GM18873 (cell line): ENCODE measurements at regions not wholly inside any gene's neighbourhood (a gene's known extent, or its start where the extent isn't known, plus 50 kb on each side); places are given as distances from the start of the nearest gene placed in this dataset.
"Not testable (repeated sequence)": the region's sequence is repeated elsewhere in the genome, so short reads cannot be mapped to it uniquely, and the experiment has no call there.

Source experiments
- ATAC-seq: cut with Tn5 transposase; IDR thresholded peaks from one replicate; pipeline ENCODE4 v1.9.1; 2021; ENCODE audit warnings: mild to moderate bottlenecking, moderate library complexity, moderate number of reproducible peaks; ENCODE audit not compliant: unreplicated experiment, low FRiP score

DNA sequence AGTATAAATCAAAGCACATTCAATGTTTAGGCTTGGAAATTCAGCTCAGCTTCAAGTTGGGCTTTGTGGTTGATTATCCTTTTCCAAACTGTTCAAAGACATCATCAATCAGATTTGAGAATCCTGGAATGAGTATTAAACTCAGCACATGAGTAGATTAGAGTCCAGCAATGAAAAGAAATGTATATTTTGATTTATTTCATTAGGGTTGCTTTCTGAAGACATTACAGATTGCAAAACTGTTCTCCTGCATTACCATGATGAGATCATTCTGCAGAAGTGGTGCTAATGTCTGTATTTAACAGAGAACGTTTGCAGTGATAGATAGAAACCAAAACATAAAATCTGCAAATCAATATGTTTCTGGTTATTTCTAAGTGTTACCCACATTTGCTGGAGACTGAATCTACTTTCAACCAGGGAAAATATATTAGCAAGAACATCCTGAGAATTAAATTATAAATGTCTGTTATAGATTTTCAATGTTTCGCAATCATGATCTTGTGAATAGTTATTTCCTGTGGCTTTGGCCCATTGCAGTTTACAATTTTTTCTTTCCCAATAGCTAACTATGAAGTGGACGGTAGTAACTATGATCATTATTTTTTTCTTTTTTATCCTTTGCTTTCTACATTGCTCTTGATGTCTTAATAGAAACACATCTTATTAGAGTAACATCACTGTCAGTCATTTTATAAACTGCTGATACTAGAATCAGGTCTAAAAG is 1125.7 kb upstream of the GOT2 start:
- ATAC-seq, result no peak

DNA sequence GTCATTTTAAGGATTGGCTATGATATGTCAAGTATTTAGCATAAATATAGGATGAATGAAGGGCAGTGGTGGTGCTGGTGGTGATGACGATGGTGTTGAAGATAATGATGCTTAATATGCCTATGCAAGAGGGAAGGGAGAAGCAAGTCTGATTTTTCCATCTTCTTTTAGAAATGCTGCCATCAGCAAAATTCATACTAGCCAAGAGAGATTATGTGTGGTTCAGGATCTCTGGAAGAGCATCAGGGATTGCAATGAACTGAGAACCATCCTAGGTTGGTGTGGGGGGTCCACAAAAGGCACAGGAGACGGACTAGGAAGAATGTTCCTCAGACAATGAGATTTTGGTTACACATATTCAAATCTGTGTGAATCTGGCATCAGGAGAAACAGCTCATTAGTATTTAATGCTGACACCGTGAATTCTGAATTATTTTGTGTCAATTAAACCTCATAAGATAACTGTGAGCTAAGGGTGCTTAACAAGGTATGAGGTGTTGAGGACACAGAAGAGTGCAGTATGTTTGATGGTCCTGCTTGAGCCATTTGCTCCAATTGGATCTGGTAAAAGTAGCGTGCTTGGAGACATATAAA is 1120.8 kb upstream of the GOT2 start:
- no peak for ATAC-seq

DNA sequence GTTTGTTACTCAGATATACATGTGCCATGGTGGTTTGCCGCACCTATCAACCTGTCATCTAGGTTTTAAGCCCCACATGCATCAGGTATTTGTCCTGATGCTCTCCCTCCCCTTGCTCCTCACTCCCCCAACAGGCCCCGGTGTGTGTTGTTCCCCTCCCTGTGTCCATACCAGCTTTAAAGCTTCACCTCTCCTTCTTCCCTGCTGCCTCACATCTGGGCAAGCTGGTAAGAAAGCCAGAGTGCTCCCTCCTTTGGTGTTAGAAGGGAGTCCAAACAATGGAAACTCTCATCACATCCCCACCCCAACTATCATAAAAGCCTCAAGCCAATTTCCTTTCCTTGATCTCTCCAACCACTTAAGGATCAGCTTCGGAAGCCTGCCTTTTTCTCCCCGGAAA is 1115.6 kb upstream of the GOT2 start:
- ATAC-seq, result no peak

DNA sequence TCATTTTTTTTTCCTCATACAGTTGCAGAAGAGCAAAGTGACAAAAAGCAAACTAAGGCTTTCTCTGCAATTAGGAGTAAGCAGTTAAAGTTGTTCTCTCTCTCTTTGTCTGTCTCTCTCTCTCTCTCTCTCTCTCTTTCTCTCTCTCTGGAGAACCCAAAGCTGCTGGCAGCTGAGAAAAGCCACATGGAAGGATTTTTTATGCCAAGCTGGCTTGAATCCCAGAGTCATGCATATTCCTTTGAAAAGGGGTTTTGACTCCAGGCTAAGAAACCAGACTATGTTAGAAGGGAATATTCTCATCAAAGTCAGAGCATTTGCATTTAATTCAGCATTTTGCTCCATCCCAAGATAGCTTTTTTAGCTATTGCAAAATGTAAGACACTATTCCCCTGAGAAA is 1114.2 kb upstream of the GOT2 start:
- no peak for ATAC-seq

DNA sequence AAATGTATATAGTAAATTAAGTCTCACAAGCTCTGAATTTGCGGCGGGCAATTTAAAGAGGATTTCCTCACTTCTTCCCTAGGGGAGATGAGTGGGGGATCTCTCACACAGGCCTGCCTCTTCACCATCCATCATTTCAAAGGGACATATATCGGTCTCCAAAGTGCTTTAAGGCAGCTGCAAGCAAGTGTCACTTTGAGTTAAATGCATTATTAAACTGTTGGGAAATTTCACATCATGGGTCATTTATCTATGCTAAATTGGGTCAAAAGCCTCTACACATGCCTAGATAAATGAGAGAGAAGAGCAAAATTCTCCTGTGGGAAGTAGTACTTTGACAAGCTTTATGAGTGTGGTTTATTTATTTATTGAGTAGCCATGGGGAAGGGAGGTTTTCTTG is 1106.1 kb upstream of the GOT2 start:
- no peak for ATAC-seq

DNA sequence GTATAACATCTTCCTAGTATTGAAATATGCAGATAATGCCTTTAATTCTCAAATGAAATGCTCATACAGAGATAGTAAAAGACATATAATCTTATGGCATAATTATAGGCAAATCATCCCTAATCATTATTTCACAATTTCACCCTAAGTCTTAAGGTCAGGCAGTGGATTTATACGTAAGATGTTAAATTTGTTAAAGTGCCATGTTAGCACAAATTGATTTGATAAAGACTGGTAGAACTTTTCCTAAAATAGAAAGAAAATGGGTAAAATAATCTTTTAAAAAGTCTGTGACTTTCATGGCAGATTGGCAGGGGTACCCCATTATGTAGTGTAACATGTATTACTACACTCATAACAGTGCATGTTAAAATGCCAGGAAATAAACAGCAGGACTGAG is 1092.7 kb upstream of the GOT2 start:
- ATAC-seq, result no peak

DNA sequence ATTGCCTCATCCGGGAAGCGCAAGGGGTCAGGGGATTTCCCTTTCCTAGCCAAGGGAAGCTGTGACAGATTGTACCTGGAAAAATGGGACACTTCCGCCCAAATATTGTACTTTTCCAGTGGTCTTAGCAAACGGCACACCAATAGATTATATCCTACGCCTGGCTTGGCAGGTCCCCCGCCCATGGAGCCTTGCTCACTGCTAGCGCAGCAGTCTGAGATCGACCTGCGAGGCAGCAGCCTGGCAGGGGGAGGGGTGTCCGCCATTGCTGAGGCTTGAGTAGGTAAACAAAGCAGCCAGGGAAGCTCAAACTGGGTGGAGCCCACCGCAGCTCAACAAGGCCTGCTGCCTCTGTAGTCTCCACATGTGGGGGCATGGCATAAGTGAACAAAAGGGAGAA is 1075.4 kb upstream of the GOT2 start:
- ATAC-seq, result not testable (repeated sequence)

DNA sequence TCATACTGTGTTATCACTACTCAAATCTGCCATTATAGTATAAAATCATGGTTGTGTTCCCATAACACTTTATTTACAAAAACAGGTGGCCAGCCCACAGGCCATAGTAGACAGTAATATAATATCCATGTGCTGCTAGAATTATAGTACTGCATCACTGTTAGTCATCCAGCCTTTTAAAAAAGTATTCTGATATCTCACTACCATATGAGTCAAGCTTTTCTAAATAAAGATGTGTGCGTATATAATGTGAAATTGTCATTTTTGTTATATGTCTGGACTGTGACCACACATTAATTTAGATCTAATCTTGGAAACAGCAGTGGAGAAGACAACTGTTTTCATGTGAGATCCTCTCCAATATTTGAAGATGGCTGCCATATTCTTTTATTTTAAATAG is 1049.1 kb upstream of the GOT2 start:
- no peak for ATAC-seq

DNA sequence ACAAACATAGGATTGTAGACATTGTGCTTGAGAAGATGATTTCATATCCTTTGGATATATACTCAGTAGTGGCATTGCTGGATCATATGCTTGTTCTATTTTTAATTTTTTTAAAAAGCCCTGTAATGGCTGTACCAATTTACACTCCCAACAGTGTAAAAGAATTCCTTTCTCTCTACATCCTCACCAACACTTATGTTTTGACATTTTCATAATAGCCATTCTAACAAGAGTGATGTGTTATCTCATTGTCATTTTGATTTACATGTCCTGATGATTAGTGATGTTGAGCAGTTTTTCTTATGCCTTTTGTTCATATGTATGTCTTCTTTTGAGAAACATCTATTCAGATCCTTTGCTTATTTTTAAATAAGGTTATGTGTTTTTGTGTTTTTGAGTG is 1039.2 kb upstream of the GOT2 start:
- ATAC-seq, result no peak

DNA sequence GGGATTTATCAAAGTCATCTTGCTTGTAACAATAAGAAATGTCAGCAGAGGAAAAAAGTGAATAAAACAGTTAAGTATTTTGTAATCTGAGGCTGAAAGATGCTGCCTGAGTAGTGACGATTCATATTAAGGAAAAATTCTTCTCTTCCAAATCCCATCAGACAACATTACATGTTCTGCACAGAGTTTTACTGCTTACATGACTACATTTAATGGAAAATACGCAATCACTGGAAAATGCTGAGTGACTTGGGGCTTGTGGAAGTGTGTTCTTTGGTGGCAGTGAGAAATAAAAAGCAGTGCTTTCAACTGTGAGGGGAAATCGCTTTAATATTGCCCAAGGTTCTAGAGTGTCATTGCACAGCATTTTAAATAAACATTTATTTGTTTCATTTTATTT is 1025.2 kb upstream of the GOT2 start:
- ATAC-seq, result no peak

DNA sequence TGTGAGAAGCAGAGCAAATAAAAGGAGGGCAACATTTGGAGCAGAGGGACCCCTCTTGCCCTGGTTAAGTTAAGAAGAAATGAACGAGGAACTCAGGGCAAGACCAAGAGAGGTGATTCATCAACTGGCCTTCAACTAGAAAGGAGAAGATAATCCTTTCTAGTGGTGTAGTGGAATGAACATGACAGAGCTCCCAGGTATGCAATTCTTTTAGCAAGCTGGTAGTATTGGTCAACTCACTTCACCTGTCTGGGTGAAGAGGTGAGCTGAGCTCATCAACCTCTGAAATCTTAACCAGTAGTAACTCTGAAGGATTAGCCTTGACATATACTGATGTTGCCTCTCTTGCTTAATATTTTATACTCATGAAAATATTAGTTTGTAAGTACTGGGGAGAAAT is 1024.7 kb upstream of the GOT2 start:
- no peak for ATAC-seq

DNA sequence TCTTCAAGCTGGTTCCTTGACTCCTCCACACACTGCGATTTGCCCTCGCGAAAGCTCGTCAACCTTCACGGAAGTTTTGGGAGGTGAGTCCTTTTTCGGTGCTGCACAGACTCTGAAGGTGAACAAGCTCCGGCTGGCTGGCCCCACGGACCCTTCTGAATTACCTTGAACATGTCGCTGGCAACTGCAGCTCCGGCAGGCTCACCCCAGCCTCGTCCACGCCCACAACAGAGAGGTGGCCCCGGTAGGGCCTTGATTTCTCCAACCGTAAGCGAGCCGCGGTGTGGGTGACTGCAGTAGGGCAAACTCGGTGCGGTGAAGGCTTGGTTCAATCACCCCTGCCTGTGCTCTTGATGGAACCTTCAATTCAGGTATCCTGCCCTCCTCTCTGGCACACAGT is 1020.7 kb upstream of the GOT2 start:
- ATAC-seq, result no peak

DNA sequence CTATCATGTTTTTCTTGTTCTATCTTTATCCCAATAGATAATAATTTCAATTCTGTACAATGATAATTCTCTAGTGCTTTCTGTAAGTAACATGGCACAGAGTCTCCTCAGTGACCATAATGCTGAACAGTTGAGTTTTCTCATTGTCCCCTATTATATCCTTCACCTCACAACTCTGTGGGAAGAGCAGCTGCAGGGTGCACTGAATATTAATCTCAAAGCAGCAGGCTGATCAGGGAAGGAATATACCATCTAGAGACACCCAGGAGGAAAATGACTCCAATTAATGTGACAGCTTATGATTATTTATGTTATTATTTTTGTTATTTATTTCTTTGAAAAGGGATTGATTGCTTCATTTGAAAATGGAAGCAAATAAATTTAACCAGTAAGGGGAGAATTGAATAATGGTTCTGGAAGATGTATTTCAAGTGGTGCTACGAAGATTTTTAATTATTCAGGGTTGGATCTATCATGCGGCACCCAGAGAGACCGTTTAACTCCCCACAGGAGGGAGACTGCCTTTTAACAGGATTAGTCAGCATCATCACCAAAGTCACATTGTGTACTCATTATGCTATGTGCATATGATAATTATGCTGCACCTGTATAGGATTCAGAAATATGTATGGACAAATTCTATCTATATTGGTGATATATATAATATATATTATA is 1015.7 kb upstream of the GOT2 start:
- ATAC-seq, result no peak

DNA sequence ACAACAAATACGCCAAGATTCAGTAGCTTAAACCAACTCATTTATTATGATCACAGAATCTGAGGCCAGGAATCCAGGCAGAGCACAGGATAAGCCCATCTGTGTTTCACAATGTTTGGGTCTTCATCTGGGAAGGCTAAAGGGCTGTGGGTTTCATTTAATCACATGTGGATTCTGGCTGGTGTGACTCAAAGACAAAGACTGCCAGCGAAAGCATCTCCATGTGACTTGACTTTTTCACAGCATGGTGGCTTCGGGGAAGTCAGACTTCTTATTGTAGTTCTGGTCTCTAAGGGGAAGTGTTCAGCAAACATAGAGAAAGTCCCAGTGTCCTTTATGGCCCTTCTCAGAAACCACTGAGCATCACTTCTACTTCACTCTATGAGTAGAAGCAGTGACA is 1014.4 kb upstream of the GOT2 start:
- no peak for ATAC-seq

DNA sequence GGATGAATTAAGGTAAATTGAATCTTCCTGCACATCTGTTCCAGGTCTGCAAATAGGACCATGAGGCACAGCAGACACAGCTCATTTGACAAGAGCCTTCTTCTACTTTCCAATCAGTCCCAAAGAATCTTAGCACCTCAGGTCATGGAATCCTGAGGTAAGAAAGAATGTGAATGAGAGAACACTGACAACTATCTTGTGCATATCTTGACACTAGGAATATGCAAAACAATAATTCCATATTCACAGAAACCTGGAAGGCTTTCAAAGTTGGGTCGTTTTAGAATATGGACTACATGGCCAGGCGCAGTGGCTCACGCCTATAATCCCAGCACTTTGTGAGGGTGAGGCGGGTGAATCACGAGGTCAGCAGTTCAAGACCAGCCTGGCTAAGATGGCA is 1009.4 kb upstream of the GOT2 start:
- ATAC-seq, result no peak

DNA sequence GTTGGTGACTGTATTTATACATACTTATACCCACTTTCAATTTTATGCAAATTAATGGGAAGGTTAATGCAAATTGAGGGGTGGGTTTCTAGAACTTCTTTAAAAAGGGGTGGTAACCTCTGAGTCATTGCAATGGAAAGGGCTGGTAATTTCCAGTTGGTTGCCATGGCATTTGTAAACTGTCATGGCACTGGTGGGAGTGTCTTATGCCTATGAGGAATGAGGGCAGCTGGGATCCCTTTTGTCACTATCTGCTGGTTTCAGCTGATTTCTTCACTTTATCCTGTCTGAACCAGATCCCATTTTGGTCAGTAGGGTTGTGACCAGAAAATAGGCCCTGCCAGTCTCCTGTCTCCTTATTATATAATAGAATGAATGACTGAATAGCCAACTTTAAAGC is 1006.7 kb upstream of the GOT2 start:
- ATAC-seq, result no peak

DNA sequence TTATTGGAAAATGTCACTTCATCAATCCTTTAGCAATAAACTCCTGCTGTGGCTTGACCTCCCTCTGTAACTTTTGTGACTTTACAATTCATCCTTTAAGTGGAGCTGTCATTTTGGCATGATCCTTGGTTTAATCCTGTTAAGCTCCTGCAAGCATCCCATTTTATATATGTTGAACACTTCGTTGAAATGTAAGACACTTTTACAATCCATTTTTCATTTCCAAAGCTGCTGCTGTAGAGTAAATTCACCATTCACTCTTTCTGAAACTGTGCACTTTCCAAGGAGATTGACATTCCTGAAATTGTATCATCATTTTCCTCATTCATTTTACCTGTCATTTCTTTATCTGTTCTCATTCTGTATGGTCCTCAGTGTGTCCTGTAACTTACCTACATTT is 1003.2 kb upstream of the GOT2 start:
- no peak for ATAC-seq

DNA sequence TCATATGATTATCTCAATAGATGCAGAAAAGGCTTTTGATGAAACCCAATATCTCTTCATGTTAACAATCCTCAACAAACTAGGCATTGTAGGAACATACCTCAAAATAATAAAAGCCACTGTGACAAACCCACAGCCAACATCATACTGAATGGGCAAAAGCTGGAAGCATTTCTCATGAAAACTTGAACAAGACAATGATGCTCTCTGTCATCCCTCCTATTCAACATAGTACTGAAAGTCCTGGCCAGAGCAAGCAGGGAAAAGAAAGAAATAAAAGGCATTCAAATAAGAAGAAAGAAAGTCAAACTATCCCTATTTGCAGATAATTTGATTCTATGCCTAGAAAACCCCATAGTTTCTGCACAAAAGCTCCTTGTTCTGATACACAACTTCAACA is 999.2 kb upstream of the GOT2 start:
- ATAC-seq, result no peak

DNA sequence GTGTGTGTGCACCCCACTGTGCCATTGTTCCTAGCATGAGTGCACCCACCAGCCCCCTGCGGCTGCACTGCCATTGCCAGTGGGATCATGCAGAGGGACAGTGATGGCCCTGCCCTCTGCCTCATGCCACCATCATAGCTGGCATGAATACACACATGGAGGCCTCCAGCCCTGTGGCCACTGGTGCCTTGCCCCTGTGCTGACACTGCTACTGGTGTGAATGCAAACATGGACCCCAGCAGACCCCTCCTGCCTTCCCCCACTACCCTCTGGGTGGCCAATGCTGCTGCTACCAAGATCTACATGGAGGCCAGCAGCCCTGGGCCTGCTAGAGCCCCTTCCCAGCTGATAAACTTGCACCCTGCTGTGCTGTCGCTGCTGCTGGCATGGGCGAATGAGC is 995.5 kb upstream of the GOT2 start:
- no peak for ATAC-seq

DNA sequence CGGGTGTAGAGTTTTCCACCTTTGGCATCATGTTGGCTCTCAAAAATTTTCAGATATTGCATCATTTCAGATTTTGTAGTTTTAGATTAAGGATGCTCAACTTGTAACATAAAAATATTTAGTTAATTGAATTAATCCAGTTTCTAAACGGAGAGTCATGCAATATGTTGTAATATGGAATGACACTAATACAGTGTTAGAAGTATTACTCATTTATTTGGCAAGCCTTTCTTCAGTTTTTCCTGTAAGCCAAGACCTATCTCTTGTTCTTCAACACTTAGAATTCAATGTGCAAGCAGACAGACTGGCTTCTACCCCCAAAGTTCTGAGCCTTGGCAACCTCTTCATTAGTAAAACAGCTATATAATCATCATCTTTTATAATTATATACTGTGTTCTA is 985.0 kb upstream of the GOT2 start:
- no peak for ATAC-seq

DNA sequence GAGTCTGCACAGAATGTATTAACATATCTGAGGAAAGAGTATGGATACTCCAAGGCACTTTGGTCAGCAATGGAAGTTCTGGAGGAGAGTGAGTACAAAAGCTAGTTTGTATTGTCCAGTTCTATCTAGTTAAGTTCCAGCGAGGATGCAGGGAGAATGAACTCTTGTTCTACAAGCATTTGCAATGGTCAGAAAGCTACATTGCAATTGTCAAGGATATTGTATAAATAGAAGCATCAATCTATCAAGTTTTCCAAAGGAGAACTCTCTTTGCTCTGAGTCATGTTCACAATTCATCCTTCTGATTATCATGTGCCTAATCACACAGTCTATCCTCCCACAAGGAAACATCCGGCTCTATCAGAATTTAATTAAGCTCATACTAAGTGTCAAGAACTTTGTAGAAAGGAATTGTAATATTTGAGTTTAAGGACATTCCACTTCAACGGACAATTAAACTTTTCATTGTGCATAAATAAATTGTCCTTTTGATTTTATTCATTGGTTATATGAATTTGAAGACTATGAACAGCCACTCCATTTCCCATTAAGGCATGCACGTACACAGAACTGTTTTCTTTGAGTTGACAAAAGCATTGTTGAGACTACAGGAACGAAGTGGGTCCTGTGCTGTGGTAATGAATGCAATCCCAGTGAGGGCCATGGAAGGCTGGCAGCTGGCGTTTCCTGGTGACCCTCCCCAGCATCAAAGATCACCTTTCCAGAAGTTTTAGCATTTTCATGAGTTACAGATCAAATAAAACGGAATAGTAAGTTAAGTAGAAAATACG is 973.5 kb upstream of the GOT2 start:
- ATAC-seq, result no peak
